ENCODE measurements at regions not wholly inside any gene's neighbourhood (a gene's known extent, or its start where the extent isn't known, plus 50 kb on each side); places are given as distances from the start of the nearest gene placed in this dataset.
A peak's percentile ranks its signal among the peaks of the same experiment; 100 is the strongest.

GRCh38 chr2:9110893-9111569 lies 95.6 kb upstream of the ASAP2 start (continued):
- TF ChIP-seq RAD21 (IDR thresholded peaks at IDR 0.05 in 1 of 2, conservative IDR thresholded peaks at IDR 0.05 in 1 of 2; ENCODE audit: low read depth in 2 of 2, low read length in 2 of 2) (peak; percentile 81 to 86), CEBPB (IDR thresholded peaks at IDR 0.05; ENCODE audit: low read depth, low read length) (no peak), YY1 (IDR thresholded peaks at IDR 0.05; ENCODE audit: low read depth, low read length) (peak; percentile 44; the same call in 1 of the 2 replicates), PHF8 (conservative IDR thresholded peaks at IDR 0.05; ENCODE audit: low read depth, low read length) (no peak), SIN3A (conservative IDR thresholded peaks at IDR 0.05 in 1 of 2, IDR thresholded peaks at IDR 0.05 in 1 of 2; ENCODE audit: low read depth in 1 of 2, low read length in 2 of 2) (no peak; a peak in 1 of 4 replicates), CBX8 (IDR thresholded peaks at IDR 0.05; ENCODE audit: borderline replicate concordance, low read depth, low read length) (no peak), RBBP5 (IDR thresholded peaks at IDR 0.05; ENCODE audit: borderline replicate concordance, low read depth, low read length) (no peak), POLR2A (IDR thresholded peaks at IDR 0.05; ENCODE audit: control extremely low read depth in 1 of 2, low read depth in 2 of 2, low read length in 2 of 2) (no peak), TAF1 (IDR thresholded peaks at IDR 0.05; ENCODE audit: low read depth, low read length) (0 out of 2 replicates have a peak, but pooled peaks have one; percentile 16)

Data from H1 (cell line).